Endothelial cell of umbilical vein (primary cell): ENCODE measurements at regions not wholly inside any gene's neighbourhood (a gene's known extent, or its start where the extent isn't known, plus 50 kb on each side); places are given as distances from the start of the nearest gene placed in this dataset.

Experiments
- BruUV-seq: library from RNA; stranded (reverse); fragments of 400-500 nt; replicated peaks from 2 replicates; lab custom pipeline; 2021; lab: Mats Ljungman, UMichigan
- CTCF ChIA-PET: fragments of 300-600, 350-600 bp; sonication (Branson Sonifier 250); formaldehyde crosslinking; loops from one replicate; lab custom pipeline; 2021; ENCODE audit warnings: antibody characterized with exemption, inconsistent platforms; lab: Charles Lee
- POLR2A ChIA-PET: fragments of 300-600, 350-600 bp; sonication (Branson Sonifier 250); formaldehyde crosslinking; loops from one replicate; lab custom pipeline; 2021; ENCODE audit warnings: antibody characterized with exemption, inconsistent platforms; lab: Charles Lee
- DNase-seq: peaks from one replicate; pipeline ENCODE4 v3.0.0-alpha.2; 2011; ENCODE audit warnings: low read depth, low spot score
- FAIRE-seq: peaks from 2 replicates; lab custom pipeline; 2011; peaks lifted over from hg19 to GRCh38; lab: Jason Lieb, UNC
- H2AFZ ChIP-seq: 2 replicates; pipeline ENCODE4 v1.6.0; 2012; ENCODE audit warnings: low read depth, low read length, control low read depth, inconsistent platforms
- H3K27ac ChIP-seq: 2 replicates; pipeline ENCODE4 v1.5.1; 2011; ENCODE audit warnings: low read depth, mild to moderate bottlenecking, control low read depth, low read length, moderate library complexity; ENCODE audit not compliant: insufficient read depth
- H3K27me3 ChIP-seq, 2 experiments: 2 replicates each; pipeline versions ENCODE4 v1.6.0 to v1.6.1; 2011; ENCODE audit warnings: low read length in 2 of 2, mixed read lengths in 1 of 2; ENCODE audit not compliant: control insufficient read depth in 2 of 2, insufficient read depth in 2 of 2
- H3K36me3 ChIP-seq, 2 experiments: 2 replicates in 1 of 2; 3 replicates in 1 of 2; pipeline ENCODE4 v1.5.1; 2011; ENCODE audit warnings: low read length in 2 of 2, mild to moderate bottlenecking in 1 of 2, moderate library complexity in 1 of 2; ENCODE audit not compliant: control insufficient read depth in 2 of 2, insufficient read depth in 2 of 2; ENCODE audit errors: extremely low read depth in 1 of 2
- H3K4me1 ChIP-seq: 3 replicates; pipeline ENCODE4 v1.5.1; 2011; ENCODE audit warnings: mild to moderate bottlenecking, low read length; ENCODE audit not compliant: control insufficient read depth, insufficient read depth; ENCODE audit errors: extremely low read depth
- H3K4me2 ChIP-seq: 2 replicates; pipeline ENCODE4 v1.6.1; 2011; ENCODE audit warnings: low read length, control low read depth, mixed read lengths; ENCODE audit not compliant: insufficient read depth
- H3K4me3 ChIP-seq, 3 experiments: fragments of 200-600 bp in 1 of 3; sonication (generic), shearing (Covaris generic) in 1 of 3; replicated peaks in 1 of 3; 2 replicates each; pipeline ENCODE4 v1.5.1; 2011 to 2016; ENCODE audit warnings: control low read depth in 3 of 3, low read length in 3 of 3, mild to moderate bottlenecking in 2 of 3, inconsistent platforms in 1 of 3, low read depth in 1 of 3, moderate library complexity in 1 of 3; ENCODE audit not compliant: insufficient read depth in 1 of 3
- H3K79me2 ChIP-seq: 2 replicates; pipeline ENCODE4 v1.6.0; 2012; ENCODE audit warnings: low read length, inconsistent platforms; ENCODE audit not compliant: control insufficient read depth, insufficient read depth
- H3K9ac ChIP-seq: replicated peaks from 2 replicates; pipeline ENCODE3; 2011; ENCODE audit warnings: low read length, control low read depth; ENCODE audit not compliant: insufficient read depth; ENCODE audit errors: extremely low read depth
- H3K9me1 ChIP-seq: replicated peaks from 3 replicates; pipeline ENCODE4 v1.6.0; 2011; ENCODE audit warnings: mild to moderate bottlenecking, low read length; ENCODE audit not compliant: control insufficient read depth, insufficient read depth; ENCODE audit errors: extremely low read depth
- H3K9me3 ChIP-seq: replicated peaks from 2 replicates; pipeline ENCODE4 v1.5.1; 2012; ENCODE audit warnings: low read length, inconsistent platforms; ENCODE audit not compliant: control insufficient read depth, insufficient read depth
- H4K20me1 ChIP-seq: replicated peaks from 2 replicates; pipeline ENCODE3; 2011; ENCODE audit warnings: mild to moderate bottlenecking, low read length; ENCODE audit not compliant: control insufficient read depth, insufficient read depth; ENCODE audit errors: extremely low read depth
- CTCF ChIP-seq, 2 donors: IDR thresholded peaks; 1 replicate in 1 of 2; 2 replicates in 1 of 2; pipeline ENCODE4 v1.5.1; 2011; ENCODE audit warnings: low read length in 2 of 2, mild to moderate bottlenecking in 2 of 2, moderate library complexity in 2 of 2, control low read depth in 1 of 2, inconsistent platforms in 1 of 2, low read depth in 1 of 2; ENCODE audit not compliant: insufficient read depth in 1 of 2; ENCODE audit errors: extremely low read depth in 1 of 2
- EZH2 ChIP-seq: IDR thresholded peaks from 2 replicates; pipeline ENCODE4 v1.6.1; 2012; ENCODE audit warnings: borderline replicate concordance, low read depth, mild to moderate bottlenecking, moderate library complexity, low read length, inconsistent platforms; ENCODE audit not compliant: severe bottlenecking
- FOS ChIP-seq: IDR thresholded peaks from 2 replicates; pipeline ENCODE4 v1.6.1; 2011; ENCODE audit warnings: mild to moderate bottlenecking, low read length, moderate library complexity, borderline replicate concordance; ENCODE audit not compliant: insufficient read depth
- GATA2 ChIP-seq: IDR thresholded peaks from 2 replicates; pipeline ENCODE4 v1.7.0; 2011; ENCODE audit warnings: low read depth, mild to moderate bottlenecking, moderate library complexity, mixed read lengths, low read length; ENCODE audit not compliant: insufficient read length, insufficient read depth
- JUN ChIP-seq: IDR thresholded peaks from 2 replicates; pipeline ENCODE4 v1.6.1; 2011; ENCODE audit warnings: borderline replicate concordance, low read depth; ENCODE audit not compliant: insufficient read length, insufficient read depth
- MAX ChIP-seq: IDR thresholded peaks from 2 replicates; pipeline ENCODE4 v1.6.1; 2011; ENCODE audit not compliant: insufficient read depth, insufficient read length
- MYC ChIP-seq: IDR thresholded peaks from one replicate; pipeline ENCODE4 v1.6.1; 2011; ENCODE audit warnings: mild to moderate bottlenecking, low read depth, low read length
- POLR2A ChIP-seq: IDR thresholded peaks from 2 replicates; pipeline ENCODE4 v1.6.1; 2012; ENCODE audit warnings: low read depth, mild to moderate bottlenecking, control low read depth, low read length
- POLR2AphosphoS5 ChIP-seq: IDR thresholded peaks from 2 replicates; pipeline ENCODE4 v1.6.1; 2012; ENCODE audit warnings: low read depth, mild to moderate bottlenecking, control low read depth, low read length, moderate library complexity; ENCODE audit not compliant: insufficient read depth
- dilution Hi-C: fragments of 300-500 bp; cut with MboI; formaldehyde crosslinking; loops from one replicate; pipeline ENCODE4 v1.15.0; 2019; ENCODE audit warnings: low sequenced_read_pairs; ENCODE audit not compliant: extremely low pct_ligation_motif_present
- intact Hi-C: fragments of 100-400 bp; cut with micrococcal nuclease; formaldehyde crosslinking; loops from one replicate; pipeline ENCODE4 v1.10.0; 2022

DNA sequence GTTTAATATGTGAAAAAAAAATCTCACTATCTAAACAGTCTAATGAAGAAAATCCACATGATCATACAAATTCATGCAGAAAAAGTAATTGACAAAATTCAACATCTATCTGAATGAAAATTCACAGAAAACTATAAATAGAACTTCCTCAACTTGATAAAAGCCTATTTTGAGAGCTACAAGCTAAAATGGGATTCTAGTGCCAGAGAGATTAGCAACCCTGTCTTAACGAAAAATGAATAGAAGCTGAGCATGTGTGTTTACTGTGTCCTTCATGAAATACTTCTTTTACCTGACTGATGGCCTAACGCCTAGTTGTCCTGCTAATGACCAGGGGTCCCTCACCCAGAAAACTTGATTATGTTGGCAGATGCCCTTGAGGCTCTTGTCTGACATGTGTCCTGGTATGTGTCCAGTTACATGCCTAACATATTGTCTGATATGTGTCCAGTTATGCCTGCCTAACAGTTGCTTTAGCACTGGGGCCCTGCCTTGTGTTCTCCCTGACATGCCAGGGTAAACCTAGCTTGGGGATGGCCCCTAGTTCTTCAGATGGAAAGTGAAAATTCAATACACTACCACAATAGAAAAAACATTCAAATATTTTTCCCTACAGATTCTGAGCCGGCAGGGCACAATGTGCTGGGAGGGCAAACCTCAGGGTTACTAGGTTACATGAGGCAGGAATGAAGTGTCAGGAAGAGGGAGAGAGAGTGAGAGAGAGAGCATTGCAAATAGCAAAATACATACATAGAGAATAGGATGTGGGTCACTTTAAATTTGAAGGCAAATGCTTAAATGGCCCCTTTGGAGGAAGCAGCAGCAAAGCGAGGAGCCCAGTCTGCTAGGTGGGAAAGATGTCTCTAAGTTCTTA, 834.0 kb downstream of the CDH11 start:
- FAIRE-seq (no peak), DNase-seq (no peak)
- H4K20me1 ChIP-seq = no peaks in the 10 kb centered on the region
- no peak for TF ChIP-seq EZH2
- TF ChIP-seq POLR2A = no peak
- TF ChIP-seq MAX = no peak
- no peak for TF ChIP-seq MYC
- TF ChIP-seq POLR2AphosphoS5 = no peak
- TF ChIP-seq FOS = no peak
- TF ChIP-seq JUN = no peak
- no peak for TF ChIP-seq CTCF (IDR thresholded peaks at IDR 0.05; ENCODE audit: extremely low read depth in 1 of 2, insufficient read depth in 1 of 2, low read depth in 1 of 2, low read length in 2 of 2)
- no peak for TF ChIP-seq GATA2
- no peak overlapping the region for H3K9ac ChIP-seq
- H3K9me3 ChIP-seq = no peaks in the 10 kb centered on the region
- H3K27ac ChIP-seq = no peak overlapping the region
- CTCF ChIA-PET = interaction anchor here (1.3 kb wide), 1 partner anchor 25 kb away, joined by 6 read pairs; no protein-coding TSS in a partner anchor
- H3K4me1 ChIP-seq = no peaks in the 10 kb centered on the region
- H3K4me3 ChIP-seq = no peak overlapping the region
- dilution Hi-C loops (no loop called here), intact Hi-C loops (no loop called here)
- H3K27me3 ChIP-seq = no peaks in the 10 kb centered on the region
- POLR2A ChIA-PET = no interaction called here
- H3K9me1 ChIP-seq = no peaks in the 10 kb centered on the region
- H3K36me3 ChIP-seq = no peaks in the 10 kb centered on the region
- no peak overlapping the region for H2AFZ ChIP-seq
- no peak overlapping the region for H3K4me2 ChIP-seq
- BruUV-seq = no TSS peak
- no peaks in the 10 kb centered on the region for H3K79me2 ChIP-seq
